ENCODE measurements at regions not wholly inside any gene's neighbourhood (a gene's known extent, or its start where the extent isn't known, plus 50 kb on each side); places are given as distances from the start of the nearest gene placed in this dataset.

DNA sequence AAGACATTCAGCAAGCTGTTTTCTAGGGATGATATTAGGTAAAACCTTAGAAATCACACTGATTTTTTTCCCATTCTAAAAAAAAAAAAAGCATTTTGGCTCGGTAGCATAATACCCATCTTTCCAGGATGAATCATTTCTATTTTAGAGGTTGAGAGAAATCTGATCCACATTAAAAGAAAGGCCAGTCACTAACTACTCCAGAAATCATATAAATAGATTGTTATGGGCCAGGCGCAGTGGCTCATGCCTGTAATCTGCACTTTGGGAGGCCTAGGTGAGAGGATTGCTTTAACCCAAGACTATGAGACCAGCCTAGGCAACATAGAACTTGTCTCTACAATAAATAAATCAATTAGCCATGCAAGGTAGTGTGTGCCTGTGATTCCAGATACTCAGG, 164.3 kb downstream of the BAMBI start:
- H3K4me3 ChIP-seq (replicated peaks; ENCODE audit: low read depth, low read length), result no peak overlapping the region
- no peak for TF ChIP-seq CTCF (IDR thresholded peaks at IDR 0.05; ENCODE audit: insufficient read depth, low read length, poor library complexity, severe bottlenecking)
- no peaks in the 10 kb centered on the region for H3K36me3 ChIP-seq (ENCODE audit: control insufficient read depth, insufficient read depth, low read length)
- H3K27me3 ChIP-seq (replicated peaks; ENCODE audit: control insufficient read depth, insufficient read depth, low read length), result no peaks in the 10 kb centered on the region
- DNase-seq (ENCODE audit: extremely low read depth, insufficient read length), result no peak

- Histone ChIP-seq H3K4me3 (replicated peaks; ENCODE audit: low read depth, low read length) (no peak overlapping the region), H3K27me3 (replicated peaks; ENCODE audit: control insufficient read depth, insufficient read depth, low read length) (no peaks in the 10 kb centered on the region), H3K36me3 (ENCODE audit: control insufficient read depth, insufficient read depth, low read length) (no peaks in the 10 kb centered on the region)
- DNase-seq (ENCODE audit: extremely low read depth, insufficient read length), result no peak
- no peak for TF ChIP-seq CTCF (IDR thresholded peaks at IDR 0.05; ENCODE audit: insufficient read depth, low read length, poor library complexity, severe bottlenecking)
Measured at GRCh38 chr10:28842321-28842720, 165.0 kb downstream of the BAMBI start.

- DNase-seq (ENCODE audit: extremely low read depth, insufficient read length), result no peak
- TF ChIP-seq CTCF (IDR thresholded peaks at IDR 0.05; ENCODE audit: insufficient read depth, low read length, poor library complexity, severe bottlenecking), result no peak
- H3K36me3 ChIP-seq (ENCODE audit: control insufficient read depth, insufficient read depth, low read length), result no peaks in the 10 kb centered on the region
- H3K27me3 ChIP-seq (replicated peaks; ENCODE audit: control insufficient read depth, insufficient read depth, low read length), result no peaks in the 10 kb centered on the region
- H3K4me3 ChIP-seq (replicated peaks; ENCODE audit: low read depth, low read length), result no peak overlapping the region
Measured at GRCh38 chr10:28845009-28845682, 167.8 kb downstream of the BAMBI start.

DNA sequence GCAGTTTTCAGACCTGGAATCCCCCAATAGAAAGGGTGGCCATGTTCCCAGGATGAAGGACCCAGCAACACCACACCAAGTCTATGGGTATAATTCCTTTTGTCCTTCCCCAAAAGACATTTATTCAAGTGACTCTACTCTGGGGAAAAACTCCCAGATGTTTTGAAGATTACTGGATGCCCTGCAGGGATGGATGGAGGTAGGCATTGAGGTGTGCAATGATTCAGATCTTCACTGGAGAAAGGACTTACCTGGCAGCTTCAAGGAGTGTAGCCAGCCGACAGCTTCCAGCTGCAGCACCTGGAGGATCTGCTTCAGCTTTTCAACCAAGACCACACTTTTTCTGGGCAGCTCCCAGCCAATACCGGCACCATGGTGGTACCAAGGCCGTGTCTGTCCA, 172.0 kb downstream of the BAMBI start:
- DNase-seq (ENCODE audit: extremely low read depth, insufficient read length), result no peak
- TF ChIP-seq CTCF (IDR thresholded peaks at IDR 0.05; ENCODE audit: insufficient read depth, low read length, poor library complexity, severe bottlenecking), result no peak
- Histone ChIP-seq H3K27me3 (replicated peaks; ENCODE audit: control insufficient read depth, insufficient read depth, low read length) (no peaks in the 10 kb centered on the region), H3K36me3 (ENCODE audit: control insufficient read depth, insufficient read depth, low read length) (no peaks in the 10 kb centered on the region), H3K4me3 (replicated peaks; ENCODE audit: low read depth, low read length) (no peak overlapping the region)

- Histone ChIP-seq H3K36me3 (ENCODE audit: control insufficient read depth, insufficient read depth, low read length) (no peaks in the 10 kb centered on the region), H3K4me3 (replicated peaks; ENCODE audit: low read depth, low read length) (no peak overlapping the region), H3K27me3 (replicated peaks; ENCODE audit: control insufficient read depth, insufficient read depth, low read length) (no peaks in the 10 kb centered on the region)
- no peak for DNase-seq (ENCODE audit: extremely low read depth, insufficient read length)
- TF ChIP-seq CTCF (IDR thresholded peaks at IDR 0.05; ENCODE audit: insufficient read depth, low read length, poor library complexity, severe bottlenecking), result no peak
Measured at GRCh38 chr10:28849821-28850220, 172.5 kb downstream of the BAMBI start.

DNA sequence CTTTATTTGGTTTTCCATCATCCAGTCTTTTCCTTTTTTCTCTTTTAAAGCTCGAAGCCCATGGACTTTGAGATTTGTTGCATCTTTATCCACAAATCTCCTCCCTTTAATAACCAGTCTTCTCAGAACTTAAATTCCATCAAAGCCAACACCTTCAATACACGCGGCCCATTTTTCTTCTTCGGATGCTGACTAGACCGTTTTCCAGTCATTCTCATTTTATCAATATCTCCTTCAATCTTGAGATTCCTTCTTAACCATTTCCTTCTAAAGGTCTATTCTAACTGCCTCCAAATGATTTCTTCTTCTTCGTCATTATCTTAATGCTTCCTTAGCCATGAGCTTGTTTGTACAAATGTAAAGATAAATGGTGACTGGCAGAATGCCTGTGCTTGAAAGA, 173.5 kb downstream of the BAMBI start:
- H3K27me3 ChIP-seq (replicated peaks; ENCODE audit: control insufficient read depth, insufficient read depth, low read length), result no peaks in the 10 kb centered on the region
- TF ChIP-seq CTCF (IDR thresholded peaks at IDR 0.05; ENCODE audit: insufficient read depth, low read length, poor library complexity, severe bottlenecking), result no peak
- H3K4me3 ChIP-seq (replicated peaks; ENCODE audit: low read depth, low read length), result no peak overlapping the region
- no peak for DNase-seq (ENCODE audit: extremely low read depth, insufficient read length)
- H3K36me3 ChIP-seq (ENCODE audit: control insufficient read depth, insufficient read depth, low read length), result no peaks in the 10 kb centered on the region

Data from GM06990 (cell line).